Ishikawa (cell line): ENCODE measurements at regions not wholly inside any gene's neighbourhood (a gene's known extent, or its start where the extent isn't known, plus 50 kb on each side); places are given as distances from the start of the nearest gene placed in this dataset.

Experiments
- CEBPB ChIP-seq: IDR thresholded peaks from 2 replicates; pipeline ENCODE4 v1.6.1; 2012
- CREB1 ChIP-seq: IDR thresholded peaks from 2 replicates; pipeline ENCODE4 v1.6.1; 2012; ENCODE audit warnings: low read depth
- EGR1 ChIP-seq: IDR thresholded peaks from 2 replicates; pipeline ENCODE4 v1.6.1; 2012
- EP300 ChIP-seq: IDR thresholded peaks from 2 replicates; pipeline ENCODE4 v1.6.1; 2012; ENCODE audit warnings: borderline replicate concordance
- FOXM1 ChIP-seq: IDR thresholded peaks from 2 replicates; pipeline ENCODE4 v1.6.1; 2012; ENCODE audit warnings: low read depth, borderline replicate concordance
- MAX ChIP-seq: IDR thresholded peaks from 2 replicates; pipeline ENCODE4 v1.6.1; 2012
- NFIC ChIP-seq: IDR thresholded peaks from 2 replicates; pipeline ENCODE4 v1.6.1; 2012
- RAD21 ChIP-seq: IDR thresholded peaks from 2 replicates; pipeline ENCODE4 v1.6.1; 2012; ENCODE audit warnings: low read depth
- REST ChIP-seq: IDR thresholded peaks from 2 replicates; pipeline ENCODE4 v1.6.1; 2012; ENCODE audit warnings: low read depth, mild to moderate bottlenecking
- TAF1 ChIP-seq: IDR thresholded peaks from 2 replicates; pipeline ENCODE4 v1.6.1; 2012; ENCODE audit warnings: low read depth, mild to moderate bottlenecking
- TEAD4 ChIP-seq: IDR thresholded peaks from 2 replicates; pipeline ENCODE4 v1.6.1; 2012
- USF1 ChIP-seq: IDR thresholded peaks from 2 replicates; pipeline ENCODE4 v1.6.1; 2012
- YY1 ChIP-seq: IDR thresholded peaks from 2 replicates; pipeline ENCODE4 v1.6.1; 2012; ENCODE audit warnings: low read depth

- TF ChIP-seq EGR1: no peak
- no peak for TF ChIP-seq CEBPB
- no peak for TF ChIP-seq MAX
- no peak for TF ChIP-seq TAF1
- TF ChIP-seq REST: no peak
- TF ChIP-seq YY1: no peak
- TF ChIP-seq NFIC: no peak
- TF ChIP-seq USF1: peak; percentile 70
- TF ChIP-seq EP300: no peak
- no peak for TF ChIP-seq FOXM1
- TF ChIP-seq RAD21: no peak
- TF ChIP-seq CREB1: no peak
- no peak for TF ChIP-seq TEAD4
These were observed 162.1 kb upstream of the USP15 start for GRCh38 chr12:62098132-62098531.
